DND-41 (cell line): ENCODE measurements at regions not wholly inside any gene's neighbourhood (a gene's known extent, or its start where the extent isn't known, plus 50 kb on each side); places are given as distances from the start of the nearest gene placed in this dataset.

Experiments used
- EZH2 ChIP-seq: IDR thresholded peaks from 3 replicates; pipeline ENCODE4 v1.6.1; 2012; ENCODE audit warnings: borderline replicate concordance, low read depth, mild to moderate bottlenecking, moderate library complexity, low read length, inconsistent platforms; ENCODE audit not compliant: severe bottlenecking
- TF ChIP-seq, protein P1 (sequence below): IDR thresholded peaks from 2 replicates; pipeline ENCODE4 v1.5.1; 2012; ENCODE audit warnings: borderline replicate concordance, low read length, moderate library complexity, mild to moderate bottlenecking; ENCODE audit not compliant: poor library complexity, severe bottlenecking; ENCODE audit errors: extremely low read depth

DNA sequence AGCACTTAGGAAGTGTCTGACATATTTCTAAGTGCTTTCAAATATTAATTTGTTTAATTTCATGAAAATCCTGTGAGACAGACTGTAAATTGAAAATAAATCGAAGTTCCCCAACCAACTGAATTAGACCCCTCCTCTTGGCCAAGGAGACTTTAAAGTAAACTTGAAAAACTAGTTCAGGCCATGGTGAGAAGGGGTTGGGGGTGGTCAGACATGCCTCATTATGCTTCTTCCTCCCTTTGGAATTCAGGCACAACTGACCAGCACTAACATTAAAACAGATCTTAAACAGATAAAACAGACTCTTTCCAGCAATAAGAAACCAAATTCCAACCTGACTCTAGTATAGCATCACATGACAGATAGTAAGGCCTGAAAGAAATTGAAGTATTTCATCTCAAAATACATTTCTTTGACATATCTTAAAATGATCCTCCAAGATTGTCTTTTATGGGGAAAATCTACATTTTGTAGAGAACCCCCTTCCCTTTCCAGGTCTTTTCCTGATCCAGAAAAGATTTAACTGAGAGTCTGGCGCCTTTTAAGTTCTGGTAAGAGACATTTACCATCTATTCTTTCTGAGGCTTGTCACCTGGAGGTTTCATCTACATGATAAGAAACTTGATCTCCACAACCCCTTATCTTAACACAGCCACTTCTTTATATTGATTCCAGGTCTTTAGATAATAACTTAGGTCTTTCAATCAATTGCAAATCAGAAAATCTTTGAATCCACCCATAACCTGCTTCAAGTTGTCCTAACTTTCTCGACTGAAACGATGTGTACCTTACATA is 336.5 kb downstream of the PCDH20 start:
- TF ChIP-seq, protein P1, sequence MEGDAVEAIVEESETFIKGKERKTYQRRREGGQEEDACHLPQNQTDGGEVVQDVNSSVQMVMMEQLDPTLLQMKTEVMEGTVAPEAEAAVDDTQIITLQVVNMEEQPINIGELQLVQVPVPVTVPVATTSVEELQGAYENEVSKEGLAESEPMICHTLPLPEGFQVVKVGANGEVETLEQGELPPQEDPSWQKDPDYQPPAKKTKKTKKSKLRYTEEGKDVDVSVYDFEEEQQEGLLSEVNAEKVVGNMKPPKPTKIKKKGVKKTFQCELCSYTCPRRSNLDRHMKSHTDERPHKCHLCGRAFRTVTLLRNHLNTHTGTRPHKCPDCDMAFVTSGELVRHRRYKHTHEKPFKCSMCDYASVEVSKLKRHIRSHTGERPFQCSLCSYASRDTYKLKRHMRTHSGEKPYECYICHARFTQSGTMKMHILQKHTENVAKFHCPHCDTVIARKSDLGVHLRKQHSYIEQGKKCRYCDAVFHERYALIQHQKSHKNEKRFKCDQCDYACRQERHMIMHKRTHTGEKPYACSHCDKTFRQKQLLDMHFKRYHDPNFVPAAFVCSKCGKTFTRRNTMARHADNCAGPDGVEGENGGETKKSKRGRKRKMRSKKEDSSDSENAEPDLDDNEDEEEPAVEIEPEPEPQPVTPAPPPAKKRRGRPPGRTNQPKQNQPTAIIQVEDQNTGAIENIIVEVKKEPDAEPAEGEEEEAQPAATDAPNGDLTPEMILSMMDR: no peak
- TF ChIP-seq EZH2: no peak
